ENCODE measurements at regions not wholly inside any gene's neighbourhood (a gene's known extent, or its start where the extent isn't known, plus 50 kb on each side); places are given as distances from the start of the nearest gene placed in this dataset.

GRCh38 chr1:50308878-50309277 lies 114.4 kb downstream of the DMRTA2 start:
- DNase-seq (ENCODE audit: extremely low read depth in 1 of 11, low read depth in 9 of 11, low spot score in 4 of 11): peak; percentile 55 to 81 (median 75)

DNA sequence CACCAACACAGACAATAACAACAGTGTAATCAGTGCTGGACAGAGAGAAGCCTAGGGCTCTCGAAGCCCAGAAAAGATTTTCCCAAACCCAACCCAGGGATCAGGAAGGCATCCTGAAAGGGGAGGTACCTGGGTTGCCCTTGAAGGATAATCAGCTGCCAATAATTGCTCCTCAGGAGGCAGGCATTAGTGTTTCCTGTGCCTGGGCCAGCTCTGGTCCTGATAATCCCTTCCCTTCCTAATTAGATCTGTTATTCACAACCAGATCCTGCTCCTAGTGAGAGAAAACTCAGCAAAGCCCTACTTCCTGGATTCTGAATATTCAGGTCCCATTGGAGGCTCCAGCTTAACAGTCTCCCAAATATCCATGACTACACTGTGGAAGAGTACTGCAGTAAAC lies 117.4 kb downstream of the DMRTA2 start:
- DNase-seq (ENCODE audit: extremely low read depth in 1 of 11, low read depth in 9 of 11, low spot score in 4 of 11): no peak

DNA sequence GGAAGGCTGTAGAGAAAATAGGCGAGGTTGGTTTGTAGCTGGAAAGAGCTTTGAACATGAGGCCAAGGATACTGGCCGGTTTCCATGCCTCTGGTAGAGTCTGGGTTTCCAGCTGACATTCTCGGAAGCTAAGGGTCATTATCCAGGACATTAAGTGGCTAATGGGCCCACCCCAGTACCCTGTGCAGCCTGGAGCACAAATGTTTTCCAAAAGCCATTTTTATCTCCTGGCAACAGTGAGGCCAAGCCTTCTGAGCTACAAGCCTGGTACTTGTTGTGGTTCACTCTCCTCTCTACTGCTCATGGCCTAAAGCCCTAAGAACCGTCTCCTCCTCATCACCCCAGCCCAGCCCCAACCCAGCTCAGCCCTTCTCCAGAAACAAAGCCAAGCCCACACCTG lies 122.9 kb downstream of the DMRTA2 start:
- DNase-seq (ENCODE audit: extremely low read depth in 1 of 11, low read depth in 9 of 11, low spot score in 4 of 11): no peak

GRCh38 chr1:50295566-50295965 lies 127.7 kb downstream of the DMRTA2 start:
- no peak for DNase-seq (ENCODE audit: extremely low read depth in 1 of 11, low read depth in 9 of 11, low spot score in 4 of 11)

GRCh38 chr1:50292276-50292675 lies 131.0 kb downstream of the DMRTA2 start:
- no peak for DNase-seq (ENCODE audit: extremely low read depth in 1 of 11, low read depth in 9 of 11, low spot score in 4 of 11)

DNA sequence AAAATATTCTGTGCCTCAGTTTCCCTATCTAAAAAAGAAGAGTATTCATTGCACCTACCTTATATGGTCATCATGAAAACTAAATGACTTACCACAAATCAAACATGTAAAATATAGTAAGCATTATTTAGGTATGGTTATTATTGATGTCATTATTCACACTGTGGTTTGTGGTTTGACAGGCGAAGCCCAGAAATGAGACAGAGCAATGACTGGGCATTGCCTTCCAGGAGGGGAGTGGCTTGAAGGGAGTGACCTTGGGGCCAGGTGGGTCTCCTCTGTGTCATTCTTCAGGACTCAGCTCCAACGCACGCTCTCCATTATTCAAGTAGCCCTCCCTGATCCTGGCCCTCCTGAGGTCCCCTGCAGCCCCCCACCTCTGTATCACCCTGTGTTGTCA lies 133.7 kb downstream of the DMRTA2 start:
- no peak for DNase-seq (ENCODE audit: extremely low read depth in 1 of 11, low read depth in 9 of 11, low spot score in 4 of 11)

DNA sequence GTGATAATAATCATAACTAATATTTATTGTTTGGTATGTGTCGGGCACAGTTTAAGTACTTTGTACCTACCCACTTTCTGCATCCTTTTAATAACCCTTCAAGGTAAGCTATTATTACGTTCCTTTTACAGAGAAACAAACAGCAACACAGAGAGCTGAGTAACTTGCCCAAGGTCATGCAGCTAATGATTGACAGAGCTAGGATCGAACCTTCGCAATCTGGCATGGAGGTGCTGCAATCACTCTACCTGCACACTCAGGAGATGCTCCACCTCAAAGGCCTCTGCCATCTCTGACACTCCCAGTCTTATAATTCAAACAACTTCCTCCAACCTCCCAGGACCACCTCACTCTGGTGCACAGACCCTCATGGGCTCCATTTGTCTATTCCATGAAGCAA lies 137.2 kb downstream of the DMRTA2 start:
- DNase-seq (ENCODE audit: extremely low read depth in 1 of 11, low read depth in 9 of 11, low spot score in 4 of 11): no peak

DNA sequence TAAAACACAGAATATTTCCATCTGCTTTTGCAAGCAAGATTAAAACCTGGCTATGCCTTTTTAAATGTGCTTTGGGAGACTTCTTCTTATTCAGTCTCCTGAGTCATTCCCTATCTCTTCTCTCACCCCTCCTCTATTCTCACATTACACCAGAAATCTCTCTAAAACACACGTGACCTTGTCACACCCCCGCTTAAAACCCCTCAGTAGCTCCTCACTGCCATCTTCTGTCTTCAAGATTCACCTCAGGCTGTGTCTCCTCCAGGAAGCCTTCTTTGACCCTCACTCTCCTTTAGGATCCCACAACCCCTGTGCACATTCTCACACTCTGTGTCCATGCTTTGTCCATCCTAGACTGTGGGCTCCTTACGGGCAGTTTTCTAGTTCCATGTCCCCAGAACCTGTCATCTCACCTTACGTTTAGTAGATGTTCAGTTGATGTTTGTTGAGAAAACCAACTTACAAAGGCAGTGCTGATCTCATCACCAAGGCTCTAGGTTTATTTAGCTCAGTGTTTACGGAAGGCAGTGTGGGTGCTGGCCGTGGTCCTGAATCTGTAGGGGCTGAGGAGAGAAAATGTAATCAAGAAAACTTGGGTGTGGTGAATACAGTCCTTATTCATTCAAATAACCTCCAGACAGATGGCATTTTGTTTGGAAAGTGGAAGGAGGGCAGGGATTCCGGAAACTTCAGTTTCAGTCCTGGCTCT lies 143.5 kb downstream of the DMRTA2 start:
- peak; percentile 29 to 69 (median 53) for DNase-seq (ENCODE audit: extremely low read depth in 1 of 11, low read depth in 9 of 11, low spot score in 4 of 11)

GRCh38 chr1:50278961-50279360 lies 144.3 kb downstream of the DMRTA2 start:
- DNase-seq (ENCODE audit: extremely low read depth in 1 of 11, low read depth in 9 of 11, low spot score in 4 of 11): no peak

DNA sequence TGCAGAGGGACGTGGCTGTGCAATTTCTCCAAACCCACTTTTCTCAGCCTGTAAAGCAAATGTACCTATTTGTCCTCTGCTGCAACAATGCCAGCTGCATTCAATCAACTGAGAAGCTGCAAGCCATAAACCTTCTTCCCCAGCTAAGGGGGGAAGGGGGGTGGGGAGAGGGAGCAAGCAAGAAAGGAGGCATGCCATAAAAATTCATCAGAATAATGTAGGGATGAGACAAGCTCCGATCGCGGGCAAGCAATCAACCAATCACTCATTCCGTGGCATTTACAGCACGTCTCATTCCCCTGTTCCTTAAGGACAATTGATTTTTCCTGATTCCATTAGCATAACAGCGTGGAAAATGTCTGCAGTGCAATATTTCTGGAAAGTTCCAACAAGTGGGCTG lies 144.8 kb downstream of the DMRTA2 start:
- DNase-seq (ENCODE audit: extremely low read depth in 1 of 11, low read depth in 9 of 11, low spot score in 4 of 11): peak in 1 of 11 donors; percentile 6

GRCh38 chr1:50275566-50275965 lies 147.7 kb downstream of the DMRTA2 start:
- peak in 6 of 11 donors; percentile 20 to 57 (median 36) for DNase-seq (ENCODE audit: extremely low read depth in 1 of 11, low read depth in 9 of 11, low spot score in 4 of 11)

- no peak for DNase-seq (ENCODE audit: extremely low read depth in 1 of 11, low read depth in 9 of 11, low spot score in 4 of 11)
Measured at GRCh38 chr1:50272912-50273311, 150.3 kb downstream of the DMRTA2 start.

DNA sequence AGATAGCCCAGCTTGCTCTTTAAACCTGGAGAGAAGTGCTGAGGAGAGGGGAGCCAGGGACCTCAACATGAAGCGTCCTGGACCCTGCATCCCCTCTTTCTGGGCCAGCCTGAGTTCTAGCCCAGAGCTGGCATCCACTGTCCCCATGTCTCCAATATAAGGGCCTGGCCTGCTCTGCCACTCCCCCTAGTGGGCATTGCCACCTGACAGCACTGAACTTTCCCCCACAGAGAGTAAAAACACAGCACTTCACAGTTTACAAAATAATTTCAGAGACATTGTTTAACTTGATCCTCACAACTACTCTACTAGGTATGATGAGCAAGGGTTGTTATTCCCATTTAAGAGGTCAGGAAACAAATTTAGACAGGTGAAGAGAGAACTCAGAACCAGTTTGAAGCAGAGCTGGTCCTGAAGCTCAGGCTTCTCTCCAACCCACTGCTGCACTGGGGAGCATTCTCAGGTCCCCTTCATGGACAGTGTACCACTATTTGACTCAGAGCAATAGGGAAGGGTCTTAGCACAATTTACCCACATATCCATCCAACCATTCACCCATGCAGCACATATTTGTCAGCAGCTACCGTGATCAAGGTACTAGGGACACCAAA lies 151.2 kb downstream of the DMRTA2 start:
- peak in 1 of 11 donors; percentile 6 for DNase-seq (ENCODE audit: extremely low read depth in 1 of 11, low read depth in 9 of 11, low spot score in 4 of 11)

- no peak for DNase-seq (ENCODE audit: extremely low read depth in 1 of 11, low read depth in 9 of 11, low spot score in 4 of 11)
Measured at GRCh38 chr1:50271337-50271736, 151.9 kb downstream of the DMRTA2 start.

- DNase-seq (ENCODE audit: extremely low read depth in 1 of 11, low read depth in 9 of 11, low spot score in 4 of 11): no peak
Measured at GRCh38 chr1:50270926-50271325, 152.3 kb downstream of the DMRTA2 start.

- peak in 10 of 11 donors; percentile 26 to 71 (median 53) for DNase-seq (ENCODE audit: extremely low read depth in 1 of 11, low read depth in 9 of 11, low spot score in 4 of 11)
Measured at GRCh38 chr1:50268049-50268448, 155.2 kb downstream of the DMRTA2 start.

DNA sequence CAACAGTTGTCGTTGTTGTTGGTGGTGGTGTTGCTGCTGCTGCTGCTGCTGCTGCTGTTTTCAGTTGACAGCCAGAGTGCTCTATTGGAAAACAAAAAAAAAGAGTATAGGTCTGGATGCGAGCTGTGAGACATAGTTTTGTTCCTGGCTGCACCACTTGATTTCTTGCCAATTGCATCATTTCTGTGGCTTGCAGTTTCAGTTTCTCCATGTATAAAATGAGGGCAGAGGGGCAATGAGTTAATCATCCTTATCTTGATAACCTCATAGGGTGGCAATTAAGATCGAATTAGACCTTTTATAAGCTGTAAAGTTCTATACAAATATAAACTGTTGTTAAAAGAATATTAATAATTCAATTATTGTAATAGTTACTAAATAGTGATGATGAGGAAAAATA lies 156.7 kb downstream of the DMRTA2 start:
- no peak for DNase-seq (ENCODE audit: extremely low read depth in 1 of 11, low read depth in 9 of 11, low spot score in 4 of 11)

- no peak for DNase-seq (ENCODE audit: extremely low read depth in 1 of 11, low read depth in 9 of 11, low spot score in 4 of 11)
Measured at GRCh38 chr1:50265790-50266314, 157.1 kb downstream of the ELAVL4 start.

- DNase-seq (ENCODE audit: extremely low read depth in 1 of 11, low read depth in 9 of 11, low spot score in 4 of 11): no peak
Measured at GRCh38 chr1:50264590-50264989, 155.9 kb downstream of the ELAVL4 start.

DNA sequence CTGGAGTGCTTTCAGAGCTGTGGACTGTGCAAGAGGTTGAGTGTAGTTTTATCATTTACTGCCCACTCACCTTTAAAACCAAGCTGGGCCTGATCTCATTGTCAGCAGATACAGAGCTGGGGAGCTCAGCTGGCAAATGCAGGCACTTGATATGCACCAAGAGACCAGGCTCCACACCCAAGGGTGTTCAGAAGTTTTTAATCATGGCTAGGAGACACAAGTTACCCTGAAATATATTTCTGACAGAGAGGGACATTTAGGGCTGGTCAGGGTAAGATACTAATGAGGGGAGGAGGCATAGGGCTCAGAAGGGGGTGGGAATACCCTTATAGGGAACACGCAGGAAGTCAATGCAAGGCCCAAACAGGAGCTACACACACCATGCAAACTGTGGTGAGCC lies 153.7 kb downstream of the ELAVL4 start:
- no peak for DNase-seq (ENCODE audit: extremely low read depth in 1 of 11, low read depth in 9 of 11, low spot score in 4 of 11)

DNA sequence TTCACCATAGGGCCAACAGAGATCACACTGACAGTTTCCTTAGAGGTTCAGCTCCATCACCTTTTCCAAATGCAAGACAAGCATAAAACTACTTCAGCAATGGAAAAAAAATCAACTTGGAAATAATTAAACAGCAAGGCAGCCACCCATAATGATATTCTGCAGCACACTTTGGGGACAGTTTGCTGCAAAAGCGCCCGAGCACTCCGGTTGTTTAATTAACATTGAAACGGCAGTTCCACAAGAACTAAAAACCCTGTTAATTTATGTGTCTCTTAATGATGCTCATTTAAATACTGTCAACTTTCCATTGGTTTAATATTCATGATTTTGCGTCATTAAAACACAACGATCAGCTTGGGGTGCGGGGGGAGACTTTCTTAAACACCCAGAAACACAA lies 153.2 kb downstream of the ELAVL4 start:
- no peak for DNase-seq (ENCODE audit: extremely low read depth in 1 of 11, low read depth in 9 of 11, low spot score in 4 of 11)

Measured in renal cortex interstitium (tissue), 11 donors.